Fibroblast of lung (primary cell): ENCODE measurements at regions not wholly inside any gene's neighbourhood (a gene's known extent, or its start where the extent isn't known, plus 50 kb on each side); places are given as distances from the start of the nearest gene placed in this dataset.

Experiments used
- DNase-seq, 2 donors: peaks; one replicate each; pipeline versions ENCODE4 v3.0.0 to v3.0.0-alpha.2; 2010; ENCODE audit warnings: low read depth in 2 of 2
- H2AFZ ChIP-seq: 2 replicates; pipeline ENCODE4 v1.5.1; 2012; ENCODE audit warnings: low read length, control low read depth, inconsistent platforms
- H3K27ac ChIP-seq: 2 replicates; pipeline ENCODE4 v1.5.1; 2011; ENCODE audit warnings: low read length, control low read depth; ENCODE audit not compliant: insufficient read depth
- H3K27me3 ChIP-seq: 2 replicates; pipeline ENCODE4 v1.5.1; 2011; ENCODE audit warnings: mild to moderate bottlenecking, low read length; ENCODE audit not compliant: control insufficient read depth, insufficient read depth
- H3K36me3 ChIP-seq: 2 replicates; pipeline ENCODE4 v1.5.1; 2011; ENCODE audit warnings: low read length; ENCODE audit not compliant: control insufficient read depth, insufficient read depth
- H3K4me1 ChIP-seq: 2 replicates; pipeline ENCODE4 v1.5.1; 2011; ENCODE audit warnings: low read length; ENCODE audit not compliant: control insufficient read depth, insufficient read depth; ENCODE audit errors: extremely low read depth
- H3K4me2 ChIP-seq: 2 replicates; pipeline ENCODE4 v1.5.1; 2011; ENCODE audit warnings: low read length, control low read depth; ENCODE audit not compliant: insufficient read depth; ENCODE audit errors: extremely low read depth
- H3K4me3 ChIP-seq, 4 experiments: fragments of 200-600 bp in 1 of 4; sonication (generic) in 1 of 4; replicated peaks in 1 of 4; 2 replicates each; pipeline ENCODE4 v1.5.1; 2011 to 2016; ENCODE audit warnings: low read length in 4 of 4, low read depth in 3 of 4, mild to moderate bottlenecking in 3 of 4, control low read depth in 2 of 4, inconsistent platforms in 1 of 4, mixed read lengths in 1 of 4; ENCODE audit not compliant: insufficient read depth in 1 of 4; ENCODE audit errors: control extremely low read depth in 1 of 4
- H3K79me2 ChIP-seq: 2 replicates; pipeline ENCODE4 v1.5.1; 2012; ENCODE audit warnings: mild to moderate bottlenecking, low read length, inconsistent platforms; ENCODE audit not compliant: control insufficient read depth, insufficient read depth
- H3K9ac ChIP-seq: 2 replicates; pipeline ENCODE4 v1.5.1; 2011; ENCODE audit warnings: mild to moderate bottlenecking, low read length, control low read depth; ENCODE audit not compliant: insufficient read depth
- H3K9me3 ChIP-seq: 2 replicates; pipeline ENCODE4 v1.5.1; 2012; ENCODE audit warnings: low read depth, low read length; ENCODE audit not compliant: control insufficient read depth, insufficient read depth
- H4K20me1 ChIP-seq: 2 replicates; pipeline ENCODE4 v1.5.1; 2011; ENCODE audit warnings: low read length; ENCODE audit not compliant: control insufficient read depth, insufficient read depth; ENCODE audit errors: extremely low read depth
- EZH2 ChIP-seq: IDR thresholded peaks from 2 replicates; pipeline ENCODE4 v1.5.1; 2012; ENCODE audit warnings: low read length, control low read depth, mild to moderate bottlenecking; ENCODE audit errors: missing control alignments
- TF ChIP-seq, protein P1 (sequence below), 2 donors: IDR thresholded peaks in 1 of 2; conservative IDR thresholded peaks in 1 of 2; 1 replicate in 1 of 2; 2 replicates in 1 of 2; pipeline ENCODE4 v1.5.1; 2011 to 2012; ENCODE audit warnings: low read length in 2 of 2, control low read depth in 1 of 2, inconsistent platforms in 1 of 2, low read depth in 1 of 2, mild to moderate bottlenecking in 1 of 2

DNA sequence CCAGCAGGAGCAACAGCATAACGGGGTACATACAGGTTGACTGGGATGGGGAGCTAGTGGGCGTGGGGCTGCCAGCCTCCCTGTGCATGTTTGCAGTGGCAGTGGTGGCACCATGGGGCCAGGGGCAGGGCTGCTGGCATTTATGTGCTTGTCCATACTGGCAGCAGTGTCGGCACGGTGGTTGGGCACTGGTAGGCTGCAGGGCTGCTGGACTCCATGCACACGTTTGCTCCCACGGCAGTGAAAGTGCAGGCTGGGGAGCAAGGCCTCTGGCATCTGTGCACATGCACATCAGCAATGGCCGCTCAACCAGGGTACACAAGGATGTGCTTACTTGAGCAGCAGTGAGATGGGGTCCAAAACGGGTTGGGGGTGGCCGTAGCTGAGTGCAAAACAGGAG lies 159.5 kb upstream of the KHDRBS2 start:
- no peak for DNase-seq
- no peaks in the 10 kb centered on the region for H3K4me1 ChIP-seq
- H3K27ac ChIP-seq: no peak overlapping the region
- H3K27me3 ChIP-seq: no peaks in the 10 kb centered on the region
- H3K4me2 ChIP-seq: no peak overlapping the region
- no peaks in the 10 kb centered on the region for H4K20me1 ChIP-seq
- no peak overlapping the region for H3K9ac ChIP-seq
- no peak overlapping the region for H2AFZ ChIP-seq
- TF ChIP-seq, protein P1, sequence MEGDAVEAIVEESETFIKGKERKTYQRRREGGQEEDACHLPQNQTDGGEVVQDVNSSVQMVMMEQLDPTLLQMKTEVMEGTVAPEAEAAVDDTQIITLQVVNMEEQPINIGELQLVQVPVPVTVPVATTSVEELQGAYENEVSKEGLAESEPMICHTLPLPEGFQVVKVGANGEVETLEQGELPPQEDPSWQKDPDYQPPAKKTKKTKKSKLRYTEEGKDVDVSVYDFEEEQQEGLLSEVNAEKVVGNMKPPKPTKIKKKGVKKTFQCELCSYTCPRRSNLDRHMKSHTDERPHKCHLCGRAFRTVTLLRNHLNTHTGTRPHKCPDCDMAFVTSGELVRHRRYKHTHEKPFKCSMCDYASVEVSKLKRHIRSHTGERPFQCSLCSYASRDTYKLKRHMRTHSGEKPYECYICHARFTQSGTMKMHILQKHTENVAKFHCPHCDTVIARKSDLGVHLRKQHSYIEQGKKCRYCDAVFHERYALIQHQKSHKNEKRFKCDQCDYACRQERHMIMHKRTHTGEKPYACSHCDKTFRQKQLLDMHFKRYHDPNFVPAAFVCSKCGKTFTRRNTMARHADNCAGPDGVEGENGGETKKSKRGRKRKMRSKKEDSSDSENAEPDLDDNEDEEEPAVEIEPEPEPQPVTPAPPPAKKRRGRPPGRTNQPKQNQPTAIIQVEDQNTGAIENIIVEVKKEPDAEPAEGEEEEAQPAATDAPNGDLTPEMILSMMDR (conservative IDR thresholded peaks at IDR 0.05 in 1 of 2, IDR thresholded peaks at IDR 0.05 in 1 of 2; ENCODE audit: low read depth in 1 of 2, low read length in 2 of 2): no peak
- no peak for TF ChIP-seq EZH2
- H3K9me3 ChIP-seq: no peaks in the 10 kb centered on the region
- H3K4me3 ChIP-seq: no peak overlapping the region
- H3K36me3 ChIP-seq: no peaks in the 10 kb centered on the region
- H3K79me2 ChIP-seq: no peaks in the 10 kb centered on the region

DNA sequence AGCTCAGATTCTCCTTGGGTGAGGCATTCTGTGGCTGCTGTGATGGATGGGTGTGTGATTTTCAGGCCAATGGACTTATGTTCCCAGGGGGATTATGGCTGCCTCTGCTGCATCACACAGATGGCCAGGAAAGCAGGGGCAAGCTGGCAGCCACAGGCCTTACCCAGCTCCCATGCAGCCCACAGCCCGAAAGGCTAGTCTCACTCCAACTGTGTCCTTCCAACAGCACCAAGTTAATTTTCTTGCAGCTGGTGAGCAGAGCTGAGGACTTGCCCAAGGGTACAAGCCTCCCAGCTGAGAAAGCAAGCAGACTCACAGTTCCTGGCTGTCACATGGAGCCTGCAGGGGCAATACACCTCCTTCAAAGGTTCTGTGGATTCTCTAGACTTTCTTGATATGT lies 155.2 kb upstream of the KHDRBS2 start:
- H3K27me3 ChIP-seq: no peaks in the 10 kb centered on the region
- no peaks in the 10 kb centered on the region for H3K9me3 ChIP-seq
- no peaks in the 10 kb centered on the region for H4K20me1 ChIP-seq
- H2AFZ ChIP-seq: no peak overlapping the region
- no peak for DNase-seq
- H3K9ac ChIP-seq: no peak overlapping the region
- no peaks in the 10 kb centered on the region for H3K4me1 ChIP-seq
- no peak overlapping the region for H3K4me2 ChIP-seq
- TF ChIP-seq EZH2: no peak
- TF ChIP-seq, protein P1 (conservative IDR thresholded peaks at IDR 0.05 in 1 of 2, IDR thresholded peaks at IDR 0.05 in 1 of 2; ENCODE audit: low read depth in 1 of 2, low read length in 2 of 2): no peak
- H3K79me2 ChIP-seq: no peaks in the 10 kb centered on the region
- no peak overlapping the region for H3K4me3 ChIP-seq
- H3K36me3 ChIP-seq: no peaks in the 10 kb centered on the region
- H3K27ac ChIP-seq: no peak overlapping the region

DNA sequence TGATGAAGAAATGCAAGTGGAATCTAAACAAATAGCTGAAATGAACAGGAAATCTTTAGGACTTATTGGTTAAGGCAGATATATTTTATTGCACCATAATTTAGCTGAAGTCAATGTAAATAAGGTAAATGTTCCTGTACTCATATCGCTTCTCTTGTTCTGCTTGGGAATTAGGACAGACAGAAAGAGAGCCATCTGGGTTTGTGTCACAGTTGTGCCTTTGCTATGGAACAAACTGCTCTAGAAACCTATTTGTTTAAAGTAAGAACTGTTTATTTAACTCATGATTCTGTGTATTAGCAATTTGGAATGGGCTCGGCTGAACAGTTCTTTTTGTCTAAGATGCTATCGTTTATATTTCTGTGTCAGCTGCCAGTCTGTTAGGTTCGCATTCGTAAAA lies 143.8 kb upstream of the KHDRBS2 start:
- Histone ChIP-seq H2AFZ (no peak overlapping the region), H3K79me2 (no peaks in the 10 kb centered on the region), H3K36me3 (no peaks in the 10 kb centered on the region), H3K4me3 (no peak overlapping the region), H3K27me3 (no peaks in the 10 kb centered on the region), H3K9me3 (no peaks in the 10 kb centered on the region), H3K4me1 (no peaks in the 10 kb centered on the region), H3K9ac (no peak overlapping the region), H3K4me2 (no peak overlapping the region), H4K20me1 (no peaks in the 10 kb centered on the region), H3K27ac (no peak overlapping the region)
- TF ChIP-seq, protein P1 (conservative IDR thresholded peaks at IDR 0.05 in 1 of 2, IDR thresholded peaks at IDR 0.05 in 1 of 2; ENCODE audit: low read depth in 1 of 2, low read length in 2 of 2): no peak
- no peak for TF ChIP-seq EZH2
- no peak for DNase-seq
